Body of pancreas (tissue), 4 donors: ENCODE measurements at regions not wholly inside any gene's neighbourhood (a gene's known extent, or its start where the extent isn't known, plus 50 kb on each side); places are given as distances from the start of the nearest gene placed in this dataset.

ENCODE experiments used
- POLR2A ChIP-seq, 3 donors: fragments of 450-650 bp; IDR thresholded peaks; one replicate each; pipeline ENCODE4 v1.6.1; 2016; ENCODE audit warnings: antibody characterized with exemption in 3 of 3, mild to moderate bottlenecking in 2 of 3
- TF ChIP-seq, protein P1 (sequence below), 7 experiments: fragments of 450-650 bp in 4 of 7; fragments of 200-600 bp in 3 of 7; sonication (generic) in 3 of 7; IDR thresholded peaks; one replicate each; pipeline ENCODE4 v1.5.1; 2016 to 2019; ENCODE audit warnings: antibody characterized with exemption in 7 of 7

DNA sequence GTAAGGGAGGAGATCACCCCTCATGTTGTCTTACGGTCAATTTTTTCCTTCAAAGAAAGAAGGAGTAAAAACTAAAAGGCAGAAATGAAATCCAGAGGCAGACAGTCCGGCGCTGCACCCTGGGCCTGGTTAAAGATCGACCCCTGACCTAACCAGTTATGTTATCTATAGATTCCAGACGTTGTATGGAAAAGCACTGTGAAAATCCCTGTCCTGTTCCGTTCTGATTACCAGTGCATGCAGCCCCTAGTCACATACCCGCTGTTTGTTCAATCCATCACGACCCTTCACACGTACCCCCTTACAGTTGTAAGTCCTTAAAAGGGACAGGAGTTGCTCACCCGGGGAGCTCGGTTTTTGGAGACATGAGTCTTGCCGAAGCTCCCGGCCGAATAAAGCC is 105.6 kb upstream of the JADE1 start:
- no peak for TF ChIP-seq POLR2A (IDR thresholded peaks at IDR 0.05)
- TF ChIP-seq, protein P1, sequence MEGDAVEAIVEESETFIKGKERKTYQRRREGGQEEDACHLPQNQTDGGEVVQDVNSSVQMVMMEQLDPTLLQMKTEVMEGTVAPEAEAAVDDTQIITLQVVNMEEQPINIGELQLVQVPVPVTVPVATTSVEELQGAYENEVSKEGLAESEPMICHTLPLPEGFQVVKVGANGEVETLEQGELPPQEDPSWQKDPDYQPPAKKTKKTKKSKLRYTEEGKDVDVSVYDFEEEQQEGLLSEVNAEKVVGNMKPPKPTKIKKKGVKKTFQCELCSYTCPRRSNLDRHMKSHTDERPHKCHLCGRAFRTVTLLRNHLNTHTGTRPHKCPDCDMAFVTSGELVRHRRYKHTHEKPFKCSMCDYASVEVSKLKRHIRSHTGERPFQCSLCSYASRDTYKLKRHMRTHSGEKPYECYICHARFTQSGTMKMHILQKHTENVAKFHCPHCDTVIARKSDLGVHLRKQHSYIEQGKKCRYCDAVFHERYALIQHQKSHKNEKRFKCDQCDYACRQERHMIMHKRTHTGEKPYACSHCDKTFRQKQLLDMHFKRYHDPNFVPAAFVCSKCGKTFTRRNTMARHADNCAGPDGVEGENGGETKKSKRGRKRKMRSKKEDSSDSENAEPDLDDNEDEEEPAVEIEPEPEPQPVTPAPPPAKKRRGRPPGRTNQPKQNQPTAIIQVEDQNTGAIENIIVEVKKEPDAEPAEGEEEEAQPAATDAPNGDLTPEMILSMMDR (IDR thresholded peaks at IDR 0.05) = no peak
